ENCODE measurements at regions not wholly inside any gene's neighbourhood (a gene's known extent, or its start where the extent isn't known, plus 50 kb on each side); places are given as distances from the start of the nearest gene placed in this dataset.

DNA sequence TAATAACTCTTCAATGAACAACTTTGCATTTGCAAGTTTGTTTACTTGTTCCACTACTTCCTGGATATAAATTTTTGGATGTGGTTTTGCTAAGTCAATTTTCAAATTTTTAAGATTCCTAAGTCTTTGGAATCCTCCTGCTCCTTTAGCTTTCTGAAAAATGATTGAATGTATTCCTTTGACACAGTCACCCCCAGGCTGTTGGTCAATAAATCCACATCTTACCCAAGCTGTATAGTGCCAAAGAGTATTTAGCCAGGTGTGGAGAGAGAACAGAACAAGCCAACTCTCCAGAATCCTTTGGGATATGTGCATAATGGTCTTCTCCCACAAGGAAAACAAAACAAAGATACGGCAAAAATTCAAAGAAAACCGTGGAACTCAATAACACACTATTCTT is 56.9 kb upstream of the INTU start:
- Histone ChIP-seq H3K36me3 (ENCODE audit: control insufficient read depth in 4 of 4, insufficient read depth in 3 of 4, low read depth in 1 of 4, low read length in 3 of 4) (no peaks in the 10 kb centered on the region), H3K4me3 (ENCODE audit: low read depth in 1 of 3, low read length in 3 of 3) (no peak overlapping the region), H3K4me1 (ENCODE audit: control insufficient read depth in 4 of 4, insufficient read depth in 4 of 4, low read length in 3 of 4) (no peaks in the 10 kb centered on the region), H3K27me3 (ENCODE audit: control insufficient read depth in 4 of 4, insufficient read depth in 4 of 4, low read length in 3 of 4) (no peaks in the 10 kb centered on the region), H3K27ac (ENCODE audit: low read depth in 1 of 2, low read length in 2 of 2) (no peak overlapping the region), H3K9me3 (ENCODE audit: control insufficient read depth in 4 of 4, low read length in 3 of 4) (no peaks in the 10 kb centered on the region), H3K9ac (ENCODE audit: low read depth in 1 of 2, low read length in 2 of 2) (no peak overlapping the region)
- WGBS, result 87% methylated on average over 2 of the region's 2 CpGs
- TF ChIP-seq, protein P1, sequence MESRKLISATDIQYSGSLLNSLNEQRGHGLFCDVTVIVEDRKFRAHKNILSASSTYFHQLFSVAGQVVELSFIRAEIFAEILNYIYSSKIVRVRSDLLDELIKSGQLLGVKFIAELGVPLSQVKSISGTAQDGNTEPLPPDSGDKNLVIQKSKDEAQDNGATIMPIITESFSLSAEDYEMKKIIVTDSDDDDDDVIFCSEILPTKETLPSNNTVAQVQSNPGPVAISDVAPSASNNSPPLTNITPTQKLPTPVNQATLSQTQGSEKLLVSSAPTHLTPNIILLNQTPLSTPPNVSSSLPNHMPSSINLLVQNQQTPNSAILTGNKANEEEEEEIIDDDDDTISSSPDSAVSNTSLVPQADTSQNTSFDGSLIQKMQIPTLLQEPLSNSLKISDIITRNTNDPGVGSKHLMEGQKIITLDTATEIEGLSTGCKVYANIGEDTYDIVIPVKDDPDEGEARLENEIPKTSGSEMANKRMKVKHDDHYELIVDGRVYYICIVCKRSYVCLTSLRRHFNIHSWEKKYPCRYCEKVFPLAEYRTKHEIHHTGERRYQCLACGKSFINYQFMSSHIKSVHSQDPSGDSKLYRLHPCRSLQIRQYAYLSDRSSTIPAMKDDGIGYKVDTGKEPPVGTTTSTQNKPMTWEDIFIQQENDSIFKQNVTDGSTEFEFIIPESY (IDR thresholded peaks at IDR 0.05), result no peak
- TF ChIP-seq RXRA (IDR thresholded peaks at IDR 0.05) (no peak), TAF1 (conservative IDR thresholded peaks at IDR 0.05) (no peak), FOXA1 (IDR thresholded peaks at IDR 0.05) (no peak), SP1 (IDR thresholded peaks at IDR 0.05) (no peak), HNF4G (IDR thresholded peaks at IDR 0.05) (no peak), NR2F2 (IDR thresholded peaks at IDR 0.05) (no peak), YY1 (IDR thresholded peaks at IDR 0.05) (no peak)
- TF ChIP-seq, protein P2, sequence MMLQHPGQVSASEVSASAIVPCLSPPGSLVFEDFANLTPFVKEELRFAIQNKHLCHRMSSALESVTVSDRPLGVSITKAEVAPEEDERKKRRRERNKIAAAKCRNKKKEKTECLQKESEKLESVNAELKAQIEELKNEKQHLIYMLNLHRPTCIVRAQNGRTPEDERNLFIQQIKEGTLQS (IDR thresholded peaks at IDR 0.05), result no peak
- TF ChIP-seq, protein P3, sequence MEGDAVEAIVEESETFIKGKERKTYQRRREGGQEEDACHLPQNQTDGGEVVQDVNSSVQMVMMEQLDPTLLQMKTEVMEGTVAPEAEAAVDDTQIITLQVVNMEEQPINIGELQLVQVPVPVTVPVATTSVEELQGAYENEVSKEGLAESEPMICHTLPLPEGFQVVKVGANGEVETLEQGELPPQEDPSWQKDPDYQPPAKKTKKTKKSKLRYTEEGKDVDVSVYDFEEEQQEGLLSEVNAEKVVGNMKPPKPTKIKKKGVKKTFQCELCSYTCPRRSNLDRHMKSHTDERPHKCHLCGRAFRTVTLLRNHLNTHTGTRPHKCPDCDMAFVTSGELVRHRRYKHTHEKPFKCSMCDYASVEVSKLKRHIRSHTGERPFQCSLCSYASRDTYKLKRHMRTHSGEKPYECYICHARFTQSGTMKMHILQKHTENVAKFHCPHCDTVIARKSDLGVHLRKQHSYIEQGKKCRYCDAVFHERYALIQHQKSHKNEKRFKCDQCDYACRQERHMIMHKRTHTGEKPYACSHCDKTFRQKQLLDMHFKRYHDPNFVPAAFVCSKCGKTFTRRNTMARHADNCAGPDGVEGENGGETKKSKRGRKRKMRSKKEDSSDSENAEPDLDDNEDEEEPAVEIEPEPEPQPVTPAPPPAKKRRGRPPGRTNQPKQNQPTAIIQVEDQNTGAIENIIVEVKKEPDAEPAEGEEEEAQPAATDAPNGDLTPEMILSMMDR (IDR thresholded peaks at IDR 0.05; ENCODE audit: low read depth, low read length, missing input control), result no peak
- DNase-seq (ENCODE audit: low spot score), result no peak

DNA sequence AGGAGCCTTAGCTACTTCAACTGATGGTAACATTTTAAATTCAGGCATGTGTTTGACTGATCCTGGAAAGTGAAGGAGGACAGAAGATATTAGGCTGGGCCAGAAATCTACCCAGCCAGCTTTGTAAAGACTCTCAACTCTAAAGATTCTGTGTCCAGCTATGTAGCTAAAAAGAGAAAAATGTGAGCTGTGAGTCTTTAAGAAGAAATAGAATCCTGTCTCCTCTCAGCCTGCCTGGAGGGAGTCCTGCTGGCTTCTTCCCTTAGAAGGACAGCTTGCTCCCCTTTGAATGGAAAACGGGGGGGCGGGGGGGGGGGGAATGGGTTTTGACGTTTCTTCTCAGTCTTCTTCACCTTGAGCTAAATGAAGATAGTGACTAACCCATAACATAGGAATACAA is 54.3 kb upstream of the INTU start:
- Histone ChIP-seq H3K4me1 (ENCODE audit: control insufficient read depth in 4 of 4, insufficient read depth in 4 of 4, low read length in 3 of 4) (no peaks in the 10 kb centered on the region), H3K27me3 (ENCODE audit: control insufficient read depth in 4 of 4, insufficient read depth in 4 of 4, low read length in 3 of 4) (no peaks in the 10 kb centered on the region), H3K9ac (ENCODE audit: low read depth in 1 of 2, low read length in 2 of 2) (no peak overlapping the region), H3K36me3 (ENCODE audit: control insufficient read depth in 4 of 4, insufficient read depth in 3 of 4, low read depth in 1 of 4, low read length in 3 of 4) (no peaks in the 10 kb centered on the region), H3K27ac (ENCODE audit: low read depth in 1 of 2, low read length in 2 of 2) (no peak overlapping the region), H3K4me3 (ENCODE audit: low read depth in 1 of 3, low read length in 3 of 3) (no peak overlapping the region), H3K9me3 (ENCODE audit: control insufficient read depth in 4 of 4, low read length in 3 of 4) (no peaks in the 10 kb centered on the region)
- 52% methylated on average over 3 of the region's 3 CpGs for WGBS
- no peak for DNase-seq (ENCODE audit: low spot score)
- no peak for TF ChIP-seq GABPA (IDR thresholded peaks at IDR 0.05 in 1 of 2, conservative IDR thresholded peaks at IDR 0.05 in 1 of 2)
- no peak for TF ChIP-seq TAF1 (conservative IDR thresholded peaks at IDR 0.05)
- TF ChIP-seq, protein P4, sequence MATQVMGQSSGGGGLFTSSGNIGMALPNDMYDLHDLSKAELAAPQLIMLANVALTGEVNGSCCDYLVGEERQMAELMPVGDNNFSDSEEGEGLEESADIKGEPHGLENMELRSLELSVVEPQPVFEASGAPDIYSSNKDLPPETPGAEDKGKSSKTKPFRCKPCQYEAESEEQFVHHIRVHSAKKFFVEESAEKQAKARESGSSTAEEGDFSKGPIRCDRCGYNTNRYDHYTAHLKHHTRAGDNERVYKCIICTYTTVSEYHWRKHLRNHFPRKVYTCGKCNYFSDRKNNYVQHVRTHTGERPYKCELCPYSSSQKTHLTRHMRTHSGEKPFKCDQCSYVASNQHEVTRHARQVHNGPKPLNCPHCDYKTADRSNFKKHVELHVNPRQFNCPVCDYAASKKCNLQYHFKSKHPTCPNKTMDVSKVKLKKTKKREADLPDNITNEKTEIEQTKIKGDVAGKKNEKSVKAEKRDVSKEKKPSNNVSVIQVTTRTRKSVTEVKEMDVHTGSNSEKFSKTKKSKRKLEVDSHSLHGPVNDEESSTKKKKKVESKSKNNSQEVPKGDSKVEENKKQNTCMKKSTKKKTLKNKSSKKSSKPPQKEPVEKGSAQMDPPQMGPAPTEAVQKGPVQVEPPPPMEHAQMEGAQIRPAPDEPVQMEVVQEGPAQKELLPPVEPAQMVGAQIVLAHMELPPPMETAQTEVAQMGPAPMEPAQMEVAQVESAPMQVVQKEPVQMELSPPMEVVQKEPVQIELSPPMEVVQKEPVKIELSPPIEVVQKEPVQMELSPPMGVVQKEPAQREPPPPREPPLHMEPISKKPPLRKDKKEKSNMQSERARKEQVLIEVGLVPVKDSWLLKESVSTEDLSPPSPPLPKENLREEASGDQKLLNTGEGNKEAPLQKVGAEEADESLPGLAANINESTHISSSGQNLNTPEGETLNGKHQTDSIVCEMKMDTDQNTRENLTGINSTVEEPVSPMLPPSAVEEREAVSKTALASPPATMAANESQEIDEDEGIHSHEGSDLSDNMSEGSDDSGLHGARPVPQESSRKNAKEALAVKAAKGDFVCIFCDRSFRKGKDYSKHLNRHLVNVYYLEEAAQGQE (IDR thresholded peaks at IDR 0.05), result no peak
- no peak for TF ChIP-seq HNF4A (conservative IDR thresholded peaks at IDR 0.05)
- no peak for TF ChIP-seq EGR1 (IDR thresholded peaks at IDR 0.05; ENCODE audit: low read depth in 2 of 2)
- no peak for TF ChIP-seq SP1 (IDR thresholded peaks at IDR 0.05)
- no peak for TF ChIP-seq NR2F2 (IDR thresholded peaks at IDR 0.05)
- TF ChIP-seq, protein P5, sequence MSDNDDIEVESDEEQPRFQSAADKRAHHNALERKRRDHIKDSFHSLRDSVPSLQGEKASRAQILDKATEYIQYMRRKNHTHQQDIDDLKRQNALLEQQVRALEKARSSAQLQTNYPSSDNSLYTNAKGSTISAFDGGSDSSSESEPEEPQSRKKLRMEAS (IDR thresholded peaks at IDR 0.05), result no peak
- TF ChIP-seq, protein P3 (IDR thresholded peaks at IDR 0.05; ENCODE audit: low read depth, low read length, missing input control), result no peak
- no peak for TF ChIP-seq YY1 (IDR thresholded peaks at IDR 0.05)
- TF ChIP-seq RXRA (IDR thresholded peaks at IDR 0.05), result no peak
- TF ChIP-seq HNF4G (IDR thresholded peaks at IDR 0.05), result no peak
- TF ChIP-seq RAD21 (IDR thresholded peaks at IDR 0.05), result no peak
